Omental fat pad (tissue), 3 donors: ENCODE measurements at regions not wholly inside any gene's neighbourhood (a gene's known extent, or its start where the extent isn't known, plus 50 kb on each side); places are given as distances from the start of the nearest gene placed in this dataset.

ENCODE experiments used
- ATAC-seq: fragments of 150-250 bp; one replicate; pipeline ENCODE4 v1.9.1; 2016; ENCODE audit warnings: mild to moderate bottlenecking, moderate library complexity; ENCODE audit not compliant: low FRiP score
- DNase-seq: peaks from one replicate; pipeline ENCODE4 v3.0.0-alpha.2; 2019; ENCODE audit warnings: low spot score
- TF ChIP-seq, protein P1 (sequence below), 3 donors: fragments of 450-650 bp; IDR thresholded peaks; one replicate each; pipeline ENCODE4 v1.5.1; 2016 to 2017; ENCODE audit warnings: antibody characterized with exemption in 3 of 3, mild to moderate bottlenecking in 3 of 3, moderate library complexity in 2 of 3

- ATAC-seq (no peak), DNase-seq (no peak)
- TF ChIP-seq, protein P1, sequence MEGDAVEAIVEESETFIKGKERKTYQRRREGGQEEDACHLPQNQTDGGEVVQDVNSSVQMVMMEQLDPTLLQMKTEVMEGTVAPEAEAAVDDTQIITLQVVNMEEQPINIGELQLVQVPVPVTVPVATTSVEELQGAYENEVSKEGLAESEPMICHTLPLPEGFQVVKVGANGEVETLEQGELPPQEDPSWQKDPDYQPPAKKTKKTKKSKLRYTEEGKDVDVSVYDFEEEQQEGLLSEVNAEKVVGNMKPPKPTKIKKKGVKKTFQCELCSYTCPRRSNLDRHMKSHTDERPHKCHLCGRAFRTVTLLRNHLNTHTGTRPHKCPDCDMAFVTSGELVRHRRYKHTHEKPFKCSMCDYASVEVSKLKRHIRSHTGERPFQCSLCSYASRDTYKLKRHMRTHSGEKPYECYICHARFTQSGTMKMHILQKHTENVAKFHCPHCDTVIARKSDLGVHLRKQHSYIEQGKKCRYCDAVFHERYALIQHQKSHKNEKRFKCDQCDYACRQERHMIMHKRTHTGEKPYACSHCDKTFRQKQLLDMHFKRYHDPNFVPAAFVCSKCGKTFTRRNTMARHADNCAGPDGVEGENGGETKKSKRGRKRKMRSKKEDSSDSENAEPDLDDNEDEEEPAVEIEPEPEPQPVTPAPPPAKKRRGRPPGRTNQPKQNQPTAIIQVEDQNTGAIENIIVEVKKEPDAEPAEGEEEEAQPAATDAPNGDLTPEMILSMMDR (IDR thresholded peaks at IDR 0.05), result no peak
Measured at GRCh38 chr11:80321786-80322185, 881.0 kb upstream of the TENM4 start.

DNA sequence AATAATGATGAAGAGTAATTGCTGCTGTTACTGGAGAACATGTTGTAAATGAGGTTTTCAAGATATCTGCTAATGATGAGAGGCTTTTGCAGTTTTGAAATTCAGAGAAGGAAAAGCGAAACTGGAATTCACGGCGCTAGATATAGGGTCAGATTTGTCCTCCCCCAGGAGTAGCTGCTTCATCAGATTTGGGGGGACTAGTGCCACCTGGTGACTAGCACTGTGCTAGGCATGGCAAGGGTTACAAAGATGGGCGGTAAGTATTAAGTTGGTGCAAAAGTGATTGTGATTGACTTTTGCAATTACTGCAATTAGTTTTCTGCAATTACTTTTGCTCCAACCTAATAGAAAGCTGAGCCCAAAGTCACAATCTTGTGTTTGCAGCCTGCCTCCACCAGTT, 879.9 kb upstream of the TENM4 start:
- TF ChIP-seq, protein P1 (IDR thresholded peaks at IDR 0.05), result no peak
- no peak for DNase-seq
- no peak for ATAC-seq

DNA sequence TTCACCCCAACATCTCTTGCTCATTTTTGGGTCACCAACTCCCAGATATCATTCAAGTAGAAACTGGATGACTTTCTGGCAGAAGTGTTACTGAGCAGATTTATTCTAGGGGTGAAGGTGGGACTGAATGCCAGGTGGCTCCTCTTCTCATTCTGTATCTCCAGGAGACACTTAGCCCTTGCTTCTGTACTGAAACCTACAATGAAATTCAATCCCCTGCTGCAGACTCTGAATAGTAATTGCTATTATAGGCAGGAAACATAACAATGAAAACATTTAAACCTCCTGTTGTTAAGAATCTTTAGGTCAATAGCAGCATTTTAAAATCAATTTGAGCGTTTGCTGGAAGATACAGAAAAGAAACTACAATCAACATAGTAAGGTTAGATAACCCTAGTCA, 879.4 kb upstream of the TENM4 start:
- no peak for DNase-seq
- TF ChIP-seq, protein P1 (IDR thresholded peaks at IDR 0.05), result no peak
- no peak for ATAC-seq

- DNase-seq (no peak), ATAC-seq (no peak)
- TF ChIP-seq, protein P1 (IDR thresholded peaks at IDR 0.05), result no peak
Measured at GRCh38 chr11:80317612-80318011, 876.8 kb upstream of the TENM4 start.

DNA sequence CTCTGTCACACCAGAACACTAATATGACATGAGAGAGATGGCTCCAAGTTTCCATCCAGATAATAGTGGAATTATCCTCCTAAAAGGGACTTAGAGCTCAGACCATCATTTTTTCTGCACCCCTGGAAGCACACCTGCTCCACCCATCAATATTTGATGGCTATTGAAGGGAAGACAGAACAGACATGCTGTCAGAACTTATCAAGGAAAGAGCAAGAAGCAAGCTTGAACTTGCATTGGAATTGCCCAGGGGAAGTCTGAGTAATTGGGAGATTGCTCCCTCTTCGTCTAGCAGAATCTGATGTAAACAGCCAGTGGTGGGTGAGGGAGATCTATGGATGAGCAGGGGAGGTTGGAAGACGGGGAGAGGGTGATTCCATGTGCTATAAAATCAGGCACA, 874.4 kb upstream of the TENM4 start:
- TF ChIP-seq, protein P1 (IDR thresholded peaks at IDR 0.05), result no peak
- ATAC-seq (no peak), DNase-seq (no peak)

GRCh38 chr11:80309301-80309700, 868.5 kb upstream of the TENM4 start:
- no peak for DNase-seq
- no peak for ATAC-seq

DNA sequence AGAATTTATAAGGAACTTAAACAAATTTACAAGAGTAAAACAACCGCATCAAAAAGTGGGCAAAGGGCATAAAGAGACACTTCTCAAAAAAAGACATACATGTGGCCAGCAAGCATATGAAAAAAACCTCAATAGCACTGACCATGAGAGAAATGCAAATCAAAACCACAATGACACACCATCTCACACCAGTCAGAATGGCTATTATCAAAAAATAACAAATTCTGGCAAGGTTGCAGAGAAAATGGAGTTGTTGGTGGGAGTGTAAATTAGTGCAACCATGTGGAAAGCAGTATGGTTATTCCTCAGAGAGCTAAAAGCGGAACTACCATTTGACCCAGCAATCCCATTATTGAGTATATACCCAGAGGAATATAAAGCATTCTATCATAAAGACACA, 866.8 kb upstream of the TENM4 start:
- DNase-seq, result no peak
- TF ChIP-seq, protein P1 (IDR thresholded peaks at IDR 0.05), result no peak
- ATAC-seq, result no peak

More at GRCh38 chr11:80309301-80309700, 868.5 kb upstream of the TENM4 start:
- TF ChIP-seq, protein P1 (IDR thresholded peaks at IDR 0.05), result no peak
